Stomach (tissue), 8 donors: ENCODE measurements at regions not wholly inside any gene's neighbourhood (a gene's known extent, or its start where the extent isn't known, plus 50 kb on each side); places are given as distances from the start of the nearest gene placed in this dataset.
"Not testable (repeated sequence)": the region's sequence is repeated elsewhere in the genome, so short reads cannot be mapped to it uniquely, and the experiment has no call there.

Experiments used
- DNase-seq, 2 donors: peaks; one replicate each; pipeline versions ENCODE4 v3.0.0 to v3.0.0-alpha.2; 2013 to 2019
- H3K27ac ChIP-seq, 5 donors: fragments of 200-600 bp in 4 of 5; sonication (generic) in 4 of 5; one replicate each; pipeline ENCODE4 v1.5.1; 2013 to 2019; ENCODE audit warnings: mild to moderate bottlenecking in 1 of 5, moderate library complexity in 1 of 5
- H3K27me3 ChIP-seq, 3 donors: fragments of 200-600 bp; sonication (generic); one replicate each; pipeline ENCODE4 v1.5.1; 2017 to 2019; ENCODE audit warnings: mixed run types in 1 of 3
- H3K36me3 ChIP-seq, 4 donors: fragments of 200-600 bp; sonication (generic); 1 replicate in 3 of 4; 2 replicates in 1 of 4; pipeline ENCODE4 v1.5.1; 2016 to 2019
- H3K4me1 ChIP-seq, 4 donors: fragments of 200-600 bp; sonication (generic); one replicate each; pipeline ENCODE4 v1.5.1; 2016 to 2019
- H3K4me3 ChIP-seq, 4 donors: fragments of 200-600 bp; sonication (generic) in 3 of 4; one replicate each; pipeline ENCODE4 v1.5.1; 2016 to 2019; ENCODE audit warnings: mild to moderate bottlenecking in 1 of 4
- H3K9me3 ChIP-seq, 4 donors: fragments of 200-600 bp; sonication (generic); one replicate each; pipeline ENCODE4 v1.5.1; 2016 to 2019
- EP300 ChIP-seq: sonication (generic); formaldehyde crosslinking; IDR thresholded peaks from one replicate; pipeline ENCODE4 v1.6.1; 2017; ENCODE audit warnings: antibody characterized with exemption
- POLR2A ChIP-seq, 4 donors: fragments of 450-650 bp; IDR thresholded peaks; one replicate each; pipeline ENCODE4 v1.6.1; 2016; ENCODE audit warnings: antibody characterized with exemption in 4 of 4, control low read depth in 2 of 4, mild to moderate bottlenecking in 1 of 4, moderate library complexity in 1 of 4
- POLR2AphosphoS5 ChIP-seq, 3 donors: sonication (generic); formaldehyde crosslinking; IDR thresholded peaks; one replicate each; pipeline ENCODE4 v1.6.1; 2016; ENCODE audit warnings: antibody characterized with exemption in 3 of 3
- WGBS, 5 donors: extraction: QIAGEN DNeasy Blood & Tissue Kit in 3 of 5; methylation state at CpG; one replicate each; pipeline versions ENCODE4 v1.1.5 to v1.1.7; 2013 to 2018; 5-methylcytosine and 5-hydroxymethylcytosine counted together
- intact Hi-C: fragments of 100-400 bp; cut with DNase I; formaldehyde crosslinking; loops from one replicate; pipeline ENCODE4 v1.15.1; 2023; ENCODE audit warnings: low total_unique reads
- TF ChIP-seq, protein P1 (sequence below), 7 experiments: fragments of 450-650 bp in 4 of 7; fragments of 200-600 bp in 3 of 7; sonication (generic) in 3 of 7; IDR thresholded peaks; one replicate each; pipeline ENCODE4 v1.5.1; 2016 to 2019; ENCODE audit warnings: antibody characterized with exemption in 7 of 7, control low read depth in 2 of 7, mild to moderate bottlenecking in 1 of 7
- donor health status: healthy with polysubstance abuse.
- donor health status: Bipolar disorder and iron deficiency.
- donor health status: healthy.

DNA sequence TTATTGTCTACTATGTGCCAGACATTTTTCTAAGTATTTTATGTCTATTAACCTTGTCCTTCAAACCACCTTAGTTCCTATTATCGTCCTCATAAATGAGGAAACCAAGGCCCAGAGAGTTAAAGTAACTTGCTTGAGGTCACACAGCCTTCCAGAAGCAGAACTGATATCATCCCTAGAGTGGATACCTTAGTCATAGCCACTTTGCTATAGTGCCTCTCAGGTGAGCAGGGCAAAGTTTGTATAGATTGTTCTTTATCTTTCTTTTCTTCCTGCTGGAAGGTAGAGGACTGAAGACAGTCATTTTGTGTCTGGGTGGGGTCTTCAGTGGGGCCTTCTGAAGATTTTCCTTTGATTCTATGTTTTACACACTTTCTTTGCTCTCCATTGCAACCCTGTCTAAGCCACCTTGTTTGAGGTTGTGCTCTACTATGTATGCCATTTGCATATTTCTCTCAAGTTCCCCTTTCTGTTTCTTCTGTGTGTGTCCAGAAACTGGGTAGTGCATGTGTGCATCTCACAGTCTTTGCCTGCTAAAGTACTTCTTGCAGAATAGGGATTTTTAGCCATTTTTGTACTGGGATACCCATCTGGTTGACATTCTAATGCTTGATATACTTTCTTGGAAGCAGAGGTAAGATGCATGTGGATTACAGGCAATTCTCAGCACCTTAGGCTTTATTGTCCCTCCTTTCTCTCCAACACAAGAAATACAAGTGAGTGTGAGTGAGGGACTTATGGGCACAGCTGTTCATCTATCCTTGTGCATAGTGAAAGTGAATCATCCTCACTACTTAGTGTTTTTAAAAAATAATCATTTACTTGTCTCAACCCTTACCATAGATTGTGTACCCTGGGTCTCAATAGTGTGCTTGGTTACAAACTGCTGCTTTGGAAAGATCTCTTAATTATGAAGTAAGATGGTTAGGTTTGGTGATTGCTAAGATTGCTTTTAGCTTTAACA, 207.6 kb upstream of the HMCN1 start:
- intact Hi-C loops: no loop called here
- no peaks in the 10 kb centered on the region for H3K27me3 ChIP-seq
- DNase-seq: no peak

GRCh38 chr1:185520188-185520920, 203.3 kb upstream of the IVNS1ABP start:
- WGBS, 5 donors: 73 to 90% (median 87%) methylated on average over 2 of the region's 2 CpGs
- TF ChIP-seq EP300 (no peak), POLR2A (IDR thresholded peaks at IDR 0.05) (no peak)
- TF ChIP-seq, protein P1, sequence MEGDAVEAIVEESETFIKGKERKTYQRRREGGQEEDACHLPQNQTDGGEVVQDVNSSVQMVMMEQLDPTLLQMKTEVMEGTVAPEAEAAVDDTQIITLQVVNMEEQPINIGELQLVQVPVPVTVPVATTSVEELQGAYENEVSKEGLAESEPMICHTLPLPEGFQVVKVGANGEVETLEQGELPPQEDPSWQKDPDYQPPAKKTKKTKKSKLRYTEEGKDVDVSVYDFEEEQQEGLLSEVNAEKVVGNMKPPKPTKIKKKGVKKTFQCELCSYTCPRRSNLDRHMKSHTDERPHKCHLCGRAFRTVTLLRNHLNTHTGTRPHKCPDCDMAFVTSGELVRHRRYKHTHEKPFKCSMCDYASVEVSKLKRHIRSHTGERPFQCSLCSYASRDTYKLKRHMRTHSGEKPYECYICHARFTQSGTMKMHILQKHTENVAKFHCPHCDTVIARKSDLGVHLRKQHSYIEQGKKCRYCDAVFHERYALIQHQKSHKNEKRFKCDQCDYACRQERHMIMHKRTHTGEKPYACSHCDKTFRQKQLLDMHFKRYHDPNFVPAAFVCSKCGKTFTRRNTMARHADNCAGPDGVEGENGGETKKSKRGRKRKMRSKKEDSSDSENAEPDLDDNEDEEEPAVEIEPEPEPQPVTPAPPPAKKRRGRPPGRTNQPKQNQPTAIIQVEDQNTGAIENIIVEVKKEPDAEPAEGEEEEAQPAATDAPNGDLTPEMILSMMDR (IDR thresholded peaks at IDR 0.05): no peak

More for the DNA sequence above, 207.6 kb upstream of the HMCN1 start:
- H3K27ac ChIP-seq: no peak overlapping the region
- peaks cover 0 to 6% (median 0%) of the 10 kb centered on the region in 4 donors for H3K4me1 ChIP-seq
- TF ChIP-seq POLR2AphosphoS5 (IDR thresholded peaks at IDR 0.05) (no peak), POLR2A (IDR thresholded peaks at IDR 0.05) (no peak), EP300 (no peak)
- TF ChIP-seq, protein P1 (IDR thresholded peaks at IDR 0.05): no peak
- 82 to 93% (median 90%) methylated on average over 1 of the region's 1 CpG for WGBS, 5 donors
- H3K36me3 ChIP-seq: no peaks in the 10 kb centered on the region
- no peak overlapping the region for H3K4me3 ChIP-seq
- H3K9me3 ChIP-seq: no peaks in the 10 kb centered on the region

GRCh38 chr1:185517808-185518419, 200.9 kb upstream of the IVNS1ABP start:
- 52 to 72% (median 72%) methylated on average over 2 of the region's 2 CpGs for WGBS, 5 donors
- Histone ChIP-seq H3K27me3 (no peaks in the 10 kb centered on the region), H3K9me3 (peaks cover 0 to 12% (median 1%) of the 10 kb centered on the region in 4 donors), H3K36me3 (no peaks in the 10 kb centered on the region), H3K27ac (no peak overlapping the region), H3K4me3 (no peak overlapping the region), H3K4me1 (no peaks in the 10 kb centered on the region)
- TF ChIP-seq, protein P1 (IDR thresholded peaks at IDR 0.05): no peak
- no peak for TF ChIP-seq EP300
- no peak for TF ChIP-seq POLR2A (IDR thresholded peaks at IDR 0.05)
- TF ChIP-seq POLR2AphosphoS5 (IDR thresholded peaks at IDR 0.05): no peak
- no peak for DNase-seq
- intact Hi-C loops: no loop called here

More at GRCh38 chr1:185520188-185520920, 203.3 kb upstream of the IVNS1ABP start:
- no peaks in the 10 kb centered on the region for H3K27me3 ChIP-seq
- H3K4me1 ChIP-seq: no peaks in the 10 kb centered on the region
- H3K36me3 ChIP-seq: no peaks in the 10 kb centered on the region
- intact Hi-C loops: no loop called here
- DNase-seq: no peak
- H3K9me3 ChIP-seq: peaks cover 0 to 12% (median 1%) of the 10 kb centered on the region in 4 donors
- no peak overlapping the region for H3K27ac ChIP-seq
- H3K4me3 ChIP-seq: no peak overlapping the region

GRCh38 chr1:185517301-185517700, 200.3 kb upstream of the IVNS1ABP start:
- H3K27me3 ChIP-seq, H3K36me3 ChIP-seq, H3K27ac ChIP-seq, H3K4me1 ChIP-seq, H3K4me3 ChIP-seq, intact Hi-C loops, DNase-seq: not testable (repeated sequence)
- WGBS, 5 donors: 87 to 98% (median 94%) methylated on average over 2 of the region's 2 CpGs
- H3K9me3 ChIP-seq: peaks cover 0 to 12% (median 1%) of the 10 kb centered on the region in 4 donors
